ENCODE measurements at regions not wholly inside any gene's neighbourhood (a gene's known extent, or its start where the extent isn't known, plus 50 kb on each side); places are given as distances from the start of the nearest gene placed in this dataset.

DNA sequence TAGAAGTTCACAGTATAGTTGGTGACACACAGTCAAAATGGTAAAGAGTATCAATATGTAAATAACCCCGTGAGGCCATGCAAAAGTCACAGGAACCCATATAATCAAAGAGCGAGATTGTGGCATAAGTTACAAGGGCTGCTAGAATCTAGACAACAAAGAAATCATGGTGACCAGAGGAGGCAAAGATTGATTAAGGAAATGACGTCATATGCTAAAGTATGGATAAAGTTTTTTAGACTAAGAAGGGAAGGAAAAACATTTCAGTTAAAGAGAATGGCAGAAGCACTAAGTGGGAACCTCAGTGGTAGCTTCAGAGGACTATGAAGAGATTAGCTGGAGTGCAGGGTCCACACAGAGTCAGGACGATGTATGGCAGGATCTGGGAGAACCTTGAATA is 330.3 kb downstream of the NFIB start (continued):
- TF ChIP-seq REST (IDR thresholded peaks at IDR 0.05; ENCODE audit: unreplicated experiment) (no peak), CTCF (conservative IDR thresholded peaks at IDR 0.05; ENCODE audit: low read depth in 2 of 2) (no peak), EZH2phosphoT487 (IDR thresholded peaks at IDR 0.05; ENCODE audit: unreplicated experiment) (no peak), STAT1 (IDR thresholded peaks at IDR 0.05; ENCODE audit: unreplicated experiment) (no peak), CREB1 (CRISPR knock-in tag; IDR thresholded peaks at IDR 0.05; ENCODE audit: low read depth) (no peak), EZH2 (IDR thresholded peaks at IDR 0.05; ENCODE audit: low read depth, unreplicated experiment) (no peak), ZNF114 (CRISPR knock-in tag; IDR thresholded peaks at IDR 0.05) (no peak), ZNF331 (CRISPR knock-in tag; IDR thresholded peaks at IDR 0.05; ENCODE audit: low read depth) (no peak)
- TF ChIP-seq, protein P1, sequence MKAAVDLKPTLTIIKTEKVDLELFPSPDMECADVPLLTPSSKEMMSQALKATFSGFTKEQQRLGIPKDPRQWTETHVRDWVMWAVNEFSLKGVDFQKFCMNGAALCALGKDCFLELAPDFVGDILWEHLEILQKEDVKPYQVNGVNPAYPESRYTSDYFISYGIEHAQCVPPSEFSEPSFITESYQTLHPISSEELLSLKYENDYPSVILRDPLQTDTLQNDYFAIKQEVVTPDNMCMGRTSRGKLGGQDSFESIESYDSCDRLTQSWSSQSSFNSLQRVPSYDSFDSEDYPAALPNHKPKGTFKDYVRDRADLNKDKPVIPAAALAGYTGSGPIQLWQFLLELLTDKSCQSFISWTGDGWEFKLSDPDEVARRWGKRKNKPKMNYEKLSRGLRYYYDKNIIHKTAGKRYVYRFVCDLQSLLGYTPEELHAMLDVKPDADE (IDR thresholded peaks at IDR 0.05), result no peak

DNA sequence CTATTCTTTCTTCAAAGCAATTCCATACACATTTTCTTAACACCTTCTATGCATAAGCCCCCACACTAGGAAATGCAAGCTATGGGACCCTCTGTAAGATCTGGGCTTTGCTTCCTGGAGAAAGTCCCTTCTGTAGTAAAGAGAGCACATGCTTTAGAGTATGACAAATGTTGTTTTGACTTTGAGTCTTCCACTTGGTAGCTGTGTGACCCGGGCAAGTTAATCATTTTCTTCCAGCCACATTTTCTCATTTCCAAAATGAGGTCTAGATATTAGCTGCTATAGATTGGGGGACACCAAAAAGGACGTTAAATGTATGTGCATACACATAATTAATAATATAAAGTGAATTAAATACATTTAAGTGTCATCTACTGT is 334.0 kb downstream of the NFIB start:
- Mint-ChIP-seq H3K36me3 (ENCODE audit: low read depth) (no peaks in the 10 kb centered on the region), H3K4me3 (no peak overlapping the region), H3K27ac (no peak overlapping the region), H3K4me1 (no peaks in the 10 kb centered on the region), H3K27me3 (ENCODE audit: insufficient read depth, low read depth, poor library complexity) (peaks cover 5% of the 10 kb centered on the region), H3K9me3 (no peaks in the 10 kb centered on the region)
- Histone ChIP-seq H3K36me3 (ENCODE audit: insufficient read depth) (no peaks in the 10 kb centered on the region), H3K4me1 (ENCODE audit: insufficient read depth) (no peaks in the 10 kb centered on the region), H3K4me2 (no peak overlapping the region), H3K27me3 (ENCODE audit: insufficient read depth) (no peaks in the 10 kb centered on the region), H2AFZ (no peak overlapping the region; the same call in 1 of the 2 replicates), H4K20me1 (replicated peaks; ENCODE audit: insufficient read depth) (no peaks in the 10 kb centered on the region), H3K4me3 (no peak overlapping the region), H3K27ac (ENCODE audit: low read depth) (no peak overlapping the region), H3K79me2 (replicated peaks; ENCODE audit: insufficient read depth) (no peaks in the 10 kb centered on the region), H3F3A (replicated peaks; ENCODE audit: low read depth) (no peaks in the 10 kb centered on the region), H3K9me2 (ENCODE audit: insufficient read depth) (no peaks in the 10 kb centered on the region)
- DNase-seq (ENCODE audit: low spot score), result no peak
- no peak for ATAC-seq
- TF ChIP-seq POLR2AphosphoS5 (IDR thresholded peaks at IDR 0.05; ENCODE audit: low read depth) (no peak), CTCF (conservative IDR thresholded peaks at IDR 0.05; ENCODE audit: low read depth in 2 of 2) (no peak), REST (IDR thresholded peaks at IDR 0.05; ENCODE audit: unreplicated experiment) (no peak), ZNF331 (CRISPR knock-in tag; IDR thresholded peaks at IDR 0.05; ENCODE audit: low read depth) (no peak), EZH2 (IDR thresholded peaks at IDR 0.05; ENCODE audit: low read depth, unreplicated experiment) (no peak), EZH2phosphoT487 (IDR thresholded peaks at IDR 0.05; ENCODE audit: unreplicated experiment) (no peak), CREB1 (CRISPR knock-in tag; IDR thresholded peaks at IDR 0.05; ENCODE audit: low read depth) (no peak), STAT1 (IDR thresholded peaks at IDR 0.05; ENCODE audit: unreplicated experiment) (no peak)

Data from GM23338 (cell line).